C4-2B (cell line): ENCODE measurements at regions not wholly inside any gene's neighbourhood (a gene's known extent, or its start where the extent isn't known, plus 50 kb on each side); places are given as distances from the start of the nearest gene placed in this dataset.

Experiments
- H3K27ac ChIP-seq: fragments of 450-650 bp; 2 replicates; pipeline ENCODE4 v1.5.1; 2017
- ZFX ChIP-seq: fragments of 450-650 bp; IDR thresholded peaks from 2 replicates; pipeline ENCODE4 v1.6.1; 2017
- TF ChIP-seq, protein P1 (sequence below): fragments of 450-650 bp; conservative IDR thresholded peaks from 2 replicates; pipeline ENCODE4 v1.5.1; 2017; ENCODE audit warnings: mild to moderate bottlenecking

DNA sequence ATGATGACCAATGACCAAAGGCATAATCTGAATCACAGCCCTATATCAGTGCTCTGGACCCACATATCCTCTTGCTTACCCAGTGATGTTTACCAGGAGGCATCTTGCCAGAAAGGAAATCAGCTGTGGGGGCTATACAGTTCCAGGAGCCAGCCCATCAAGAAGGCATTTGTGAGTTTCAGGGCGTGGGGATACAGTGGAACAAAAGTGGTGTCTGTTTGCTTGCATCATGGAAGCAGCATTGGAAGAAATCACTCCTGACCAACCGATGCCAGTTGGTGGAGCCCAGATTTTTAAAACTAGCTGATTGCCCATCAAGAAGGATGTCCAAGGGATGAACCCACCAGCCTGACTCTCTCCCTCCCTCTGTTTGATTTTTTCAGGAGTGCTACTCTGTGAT is 106.5 kb upstream of the EGFLAM start:
- TF ChIP-seq ZFX, result no peak
- TF ChIP-seq, protein P1, sequence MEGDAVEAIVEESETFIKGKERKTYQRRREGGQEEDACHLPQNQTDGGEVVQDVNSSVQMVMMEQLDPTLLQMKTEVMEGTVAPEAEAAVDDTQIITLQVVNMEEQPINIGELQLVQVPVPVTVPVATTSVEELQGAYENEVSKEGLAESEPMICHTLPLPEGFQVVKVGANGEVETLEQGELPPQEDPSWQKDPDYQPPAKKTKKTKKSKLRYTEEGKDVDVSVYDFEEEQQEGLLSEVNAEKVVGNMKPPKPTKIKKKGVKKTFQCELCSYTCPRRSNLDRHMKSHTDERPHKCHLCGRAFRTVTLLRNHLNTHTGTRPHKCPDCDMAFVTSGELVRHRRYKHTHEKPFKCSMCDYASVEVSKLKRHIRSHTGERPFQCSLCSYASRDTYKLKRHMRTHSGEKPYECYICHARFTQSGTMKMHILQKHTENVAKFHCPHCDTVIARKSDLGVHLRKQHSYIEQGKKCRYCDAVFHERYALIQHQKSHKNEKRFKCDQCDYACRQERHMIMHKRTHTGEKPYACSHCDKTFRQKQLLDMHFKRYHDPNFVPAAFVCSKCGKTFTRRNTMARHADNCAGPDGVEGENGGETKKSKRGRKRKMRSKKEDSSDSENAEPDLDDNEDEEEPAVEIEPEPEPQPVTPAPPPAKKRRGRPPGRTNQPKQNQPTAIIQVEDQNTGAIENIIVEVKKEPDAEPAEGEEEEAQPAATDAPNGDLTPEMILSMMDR, result no peak
- no peak overlapping the region for H3K27ac ChIP-seq

DNA sequence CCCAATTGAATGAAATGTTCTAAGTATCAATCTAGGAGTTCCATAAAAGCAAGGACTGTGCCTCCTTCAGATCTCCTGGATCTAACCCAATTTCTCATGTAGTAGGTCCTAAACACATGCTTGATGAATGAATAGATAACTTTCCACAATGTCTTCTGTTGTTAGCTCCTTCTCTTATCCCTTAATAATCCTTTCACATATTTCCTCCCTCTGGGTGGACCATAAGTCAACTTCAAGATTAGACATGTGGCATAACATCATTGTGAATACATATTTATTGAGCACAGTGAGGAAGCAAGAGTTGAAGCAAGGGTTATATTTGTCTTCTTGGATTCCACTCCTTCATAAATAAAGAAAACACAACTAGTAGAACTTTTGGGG is 108.6 kb upstream of the EGFLAM start:
- no peak overlapping the region for H3K27ac ChIP-seq
- TF ChIP-seq ZFX, result no peak
- TF ChIP-seq, protein P1, result no peak

DNA sequence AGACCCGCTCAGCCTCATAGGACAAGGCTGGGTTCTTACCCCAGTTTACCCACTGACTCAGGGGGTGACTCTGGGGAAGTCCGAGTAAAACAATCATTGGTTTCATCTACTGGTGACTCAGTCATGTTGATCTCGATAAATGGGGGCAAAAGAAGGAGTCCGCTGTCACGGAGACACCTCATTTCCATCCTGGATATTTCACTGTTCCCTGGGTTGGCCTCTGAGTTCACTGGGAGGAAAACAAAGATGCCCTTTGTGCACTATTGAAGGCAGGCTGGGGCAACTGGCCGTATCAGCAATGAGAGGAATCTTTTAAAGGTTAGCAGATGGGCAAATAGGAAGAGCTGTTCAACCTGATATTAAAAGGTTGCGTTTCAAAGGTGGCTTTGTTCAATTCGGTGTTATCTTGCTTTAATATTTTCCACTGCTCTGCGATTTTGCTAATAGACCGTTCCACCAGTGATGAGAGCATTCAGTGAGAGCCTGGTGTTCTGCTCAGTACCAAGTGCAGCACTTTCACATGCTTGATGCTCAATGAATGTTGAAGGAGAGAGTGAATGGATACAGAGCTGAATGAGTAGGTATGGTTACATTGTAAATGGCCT is 110.2 kb upstream of the EGFLAM start:
- H3K27ac ChIP-seq, result no peak overlapping the region

DNA sequence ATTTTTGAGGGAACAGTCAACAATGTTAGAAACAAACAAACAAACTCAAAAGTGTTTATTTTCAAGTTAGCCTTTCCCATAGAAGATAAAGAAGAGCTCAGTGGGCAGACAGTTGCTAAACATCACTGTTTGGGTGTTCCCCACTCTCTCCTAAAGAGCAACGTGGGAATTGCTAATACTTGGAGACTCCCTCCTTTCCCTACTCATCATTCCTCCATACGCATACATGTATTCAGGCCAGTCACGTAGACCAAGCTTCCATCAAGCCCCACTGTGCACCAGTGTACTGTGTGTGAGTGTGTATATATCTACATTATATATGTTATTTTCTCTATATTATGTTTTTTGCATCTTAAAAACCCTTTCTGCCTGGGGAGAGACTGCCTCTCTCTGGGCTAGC is 115.0 kb upstream of the EGFLAM start:
- no peak for TF ChIP-seq ZFX
- TF ChIP-seq, protein P1, result no peak
- H3K27ac ChIP-seq, result no peak overlapping the region

More for the DNA sequence above, 110.2 kb upstream of the EGFLAM start:
- TF ChIP-seq, protein P1, result no peak
- no peak for TF ChIP-seq ZFX

DNA sequence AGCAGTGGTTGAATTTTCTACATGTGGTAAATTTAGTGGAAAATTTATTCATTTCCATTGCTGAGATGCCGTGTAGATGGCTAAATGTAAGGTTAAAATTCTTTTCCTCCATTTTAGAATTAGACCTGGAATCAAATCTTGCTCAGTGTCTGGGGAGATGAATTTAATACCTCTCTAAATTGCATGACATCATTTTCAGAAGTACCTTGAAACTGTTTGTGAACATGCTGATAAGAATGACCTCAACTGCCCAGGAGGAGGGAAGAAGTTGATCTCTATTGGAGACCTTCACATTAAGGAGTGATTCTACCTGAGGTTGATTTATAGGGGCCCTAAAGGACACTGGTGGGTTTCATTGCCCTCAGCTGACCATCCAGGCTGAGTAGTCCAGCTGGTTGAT is 116.7 kb upstream of the EGFLAM start:
- TF ChIP-seq, protein P1, result no peak
- TF ChIP-seq ZFX, result no peak

DNA sequence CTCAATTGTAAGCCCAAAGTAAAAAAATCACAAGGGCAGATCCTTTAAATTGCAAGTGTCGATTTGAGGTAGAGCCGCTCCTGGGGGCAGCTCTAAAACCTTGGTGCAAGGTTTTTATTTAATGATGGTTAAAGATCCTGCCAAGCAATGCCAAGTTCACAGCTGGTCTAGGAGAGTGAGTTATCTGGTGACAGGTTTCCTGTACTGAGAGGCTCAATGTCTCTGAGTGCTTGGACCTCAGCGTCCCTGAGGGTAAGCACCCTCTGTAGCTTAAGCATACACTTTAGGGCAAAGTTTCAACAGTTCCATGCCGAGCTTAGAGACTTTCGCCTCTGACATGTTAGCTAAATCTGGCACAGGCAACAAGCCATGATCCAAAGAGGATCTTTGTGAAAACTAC is 119.8 kb upstream of the EGFLAM start:
- no peak overlapping the region for H3K27ac ChIP-seq
- TF ChIP-seq ZFX, result no peak
- TF ChIP-seq, protein P1, result no peak

More for the DNA sequence above, 116.7 kb upstream of the EGFLAM start:
- no peak overlapping the region for H3K27ac ChIP-seq

DNA sequence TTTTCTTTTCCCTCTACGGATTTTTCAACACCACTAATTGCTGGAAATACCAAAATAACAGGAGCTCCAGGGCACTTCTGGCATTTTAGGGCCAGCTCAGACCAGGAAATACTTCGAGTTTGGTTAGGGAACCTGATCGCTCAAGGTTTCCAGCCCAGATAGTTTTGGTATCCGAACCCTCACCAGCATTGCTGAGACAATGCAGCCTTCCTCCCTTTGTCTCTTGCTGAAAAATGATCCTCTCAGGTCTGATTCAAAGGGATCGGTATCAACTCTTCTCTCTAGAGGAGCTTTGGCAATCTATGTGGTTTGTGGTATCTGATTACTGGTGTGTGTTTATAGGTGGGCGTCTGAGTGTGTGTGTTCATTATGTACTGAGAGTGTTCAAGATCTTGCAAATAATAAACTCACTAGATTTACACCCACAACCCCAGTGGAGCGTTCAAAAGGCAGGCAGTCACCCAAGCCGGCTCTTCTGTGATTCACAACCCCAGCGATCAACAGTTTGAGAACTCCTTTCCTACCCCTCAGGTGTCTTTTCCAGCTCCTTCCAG is 122.8 kb upstream of the EGFLAM start:
- TF ChIP-seq, protein P1, result no peak
- TF ChIP-seq ZFX, result no peak
- no peak overlapping the region for H3K27ac ChIP-seq
